GM19452 (cell line): ENCODE measurements at regions not wholly inside any gene's neighbourhood (a gene's known extent, or its start where the extent isn't known, plus 50 kb on each side); places are given as distances from the start of the nearest gene placed in this dataset.

Experiments used
- ATAC-seq: cut with Tn5 transposase; IDR thresholded peaks from one replicate; pipeline ENCODE4 v1.9.1; 2021; ENCODE audit not compliant: unreplicated experiment

- no peak for ATAC-seq
Measured at GRCh38 chr2:165033402-165033801, 78.1 kb upstream of the SLC38A11 start.

GRCh38 chr2:165032559-165032958 lies 77.2 kb upstream of the SLC38A11 start:
- no peak for ATAC-seq

- ATAC-seq = no peak
Measured at GRCh38 chr2:165024199-165024598, 68.9 kb upstream of the SLC38A11 start.

- no peak for ATAC-seq
Measured at GRCh38 chr2:165022781-165023180, 67.5 kb upstream of the SLC38A11 start.

- ATAC-seq = no peak
Measured at GRCh38 chr2:165017966-165018596, 62.8 kb upstream of the SLC38A11 start.

- ATAC-seq = peak; percentile 58
Measured at GRCh38 chr2:165016772-165017411, 61.6 kb upstream of the SLC38A11 start.

- ATAC-seq = peak; percentile 70
Measured at GRCh38 chr2:165015052-165015642, 59.8 kb upstream of the SLC38A11 start.

- ATAC-seq = no peak
Measured at GRCh38 chr2:165013944-165014619, 58.8 kb upstream of the SLC38A11 start.

- no peak for ATAC-seq
Measured at GRCh38 chr2:165011199-165011598, 55.9 kb upstream of the SLC38A11 start.

GRCh38 chr2:165010556-165010955 lies 55.2 kb upstream of the SLC38A11 start:
- ATAC-seq = no peak

- no peak for ATAC-seq
Measured at GRCh38 chr2:165009466-165009865, 54.1 kb upstream of the SLC38A11 start.

GRCh38 chr2:165008730-165009315 lies 53.5 kb upstream of the SLC38A11 start:
- ATAC-seq = no peak

GRCh38 chr2:165007161-165007744 lies 51.9 kb upstream of the SLC38A11 start:
- ATAC-seq = no peak
